Tibial artery (tissue), 4 donors: ENCODE measurements at regions not wholly inside any gene's neighbourhood (a gene's known extent, or its start where the extent isn't known, plus 50 kb on each side); places are given as distances from the start of the nearest gene placed in this dataset.

Source experiments
- DNase-seq, 2 donors: peaks; one replicate each; pipeline ENCODE4 v3.0.0-alpha.2; 2019
- H3K27ac ChIP-seq, 2 donors: fragments of 200-600 bp; sonication (generic) in 1 of 2; 1 replicate in 1 of 2; 2 replicates in 1 of 2; pipeline ENCODE4 v1.5.1; 2018 to 2019; ENCODE audit warnings: mild to moderate bottlenecking in 1 of 2
- H3K27me3 ChIP-seq, 2 donors: fragments of 200-600 bp; sonication (generic) in 1 of 2; one replicate each; pipeline versions ENCODE4 v1.5.1 to v1.6.0; 2016 to 2019
- H3K36me3 ChIP-seq, 3 donors: fragments of 200-600 bp; sonication (generic) in 2 of 3; one replicate each; pipeline ENCODE4 v1.5.1; 2016 to 2019; ENCODE audit warnings: mild to moderate bottlenecking in 2 of 3
- H3K4me1 ChIP-seq, 4 donors: fragments of 200-600 bp; sonication (generic) in 2 of 4; 1 replicate in 3 of 4; 2 replicates in 1 of 4; pipeline ENCODE4 v1.5.1; 2016 to 2019
- H3K4me3 ChIP-seq, 2 donors: fragments of 200-600 bp; sonication (generic) in 1 of 2; 1 replicate in 1 of 2; 2 replicates in 1 of 2; pipeline ENCODE4 v1.5.1; 2018 to 2019; ENCODE audit warnings: mild to moderate bottlenecking in 2 of 2
- H3K9me3 ChIP-seq, 3 donors: fragments of 200-600 bp; sonication (generic) in 1 of 3; one replicate each; pipeline ENCODE4 v1.5.1; 2016 to 2019
- CTCF ChIP-seq, 2 experiments: fragments of 200-600 bp in 1 of 2; fragments of 450-650 bp in 1 of 2; IDR thresholded peaks; one replicate each; pipeline ENCODE4 v1.5.1; 2017 to 2019; ENCODE audit warnings: antibody characterized with exemption in 2 of 2, mild to moderate bottlenecking in 1 of 2, moderate library complexity in 1 of 2
- intact Hi-C: fragments of 100-400 bp; cut with DNase I; formaldehyde crosslinking; loops from one replicate; pipeline ENCODE4 v1.15.0; 2023; ENCODE audit warnings: low total_unique reads

- Histone ChIP-seq H3K9me3 (no peaks in the 10 kb centered on the region), H3K27ac (no peak overlapping the region), H3K4me1 (no peaks in the 10 kb centered on the region), H3K4me3 (no peak overlapping the region), H3K27me3 (peaks cover 0 to 9% of the 10 kb centered on the region in 2 donors), H3K36me3 (no peaks in the 10 kb centered on the region)
- intact Hi-C loops = no loop called here
- no peak for TF ChIP-seq CTCF (IDR thresholded peaks at IDR 0.05)
- no peak for DNase-seq
These were observed 151.5 kb downstream of the AACS start for GRCh38 chr12:125216756-125217155.

- DNase-seq = no peak
- intact Hi-C loops = no loop called here
- no peak for TF ChIP-seq CTCF (IDR thresholded peaks at IDR 0.05)
These were observed 152.1 kb downstream of the AACS start for GRCh38 chr12:125217308-125217707.

GRCh38 chr12:125218952-125219351, 153.7 kb downstream of the AACS start:
- Histone ChIP-seq H3K9me3 (no peaks in the 10 kb centered on the region), H3K4me3 (no peak overlapping the region), H3K27ac (no peak overlapping the region), H3K36me3 (no peaks in the 10 kb centered on the region), H3K27me3 (peaks cover 0 to 9% of the 10 kb centered on the region in 2 donors), H3K4me1 (no peaks in the 10 kb centered on the region)
- intact Hi-C loops = no loop called here
- no peak for DNase-seq
- TF ChIP-seq CTCF (IDR thresholded peaks at IDR 0.05) = no peak

More at GRCh38 chr12:125217308-125217707, 152.1 kb downstream of the AACS start:
- Histone ChIP-seq H3K36me3 (no peaks in the 10 kb centered on the region), H3K27ac (no peak overlapping the region), H3K27me3 (peaks cover 0 to 9% of the 10 kb centered on the region in 2 donors), H3K4me1 (no peaks in the 10 kb centered on the region), H3K4me3 (no peak overlapping the region), H3K9me3 (no peaks in the 10 kb centered on the region)

GRCh38 chr12:125220404-125221273, 155.4 kb downstream of the AACS start:
- no peaks in the 10 kb centered on the region for H3K4me1 ChIP-seq
- H3K4me3 ChIP-seq = no peak overlapping the region
- no peak for DNase-seq
- intact Hi-C loops = no loop called here
- no peak for TF ChIP-seq CTCF (IDR thresholded peaks at IDR 0.05)
- no peaks in the 10 kb centered on the region for H3K36me3 ChIP-seq
- H3K27ac ChIP-seq = no peak overlapping the region
- H3K27me3 ChIP-seq = peaks cover 0 to 9% of the 10 kb centered on the region in 2 donors
- H3K9me3 ChIP-seq = no peaks in the 10 kb centered on the region

GRCh38 chr12:125221602-125222001, 156.4 kb downstream of the AACS start:
- Histone ChIP-seq H3K9me3 (no peaks in the 10 kb centered on the region), H3K36me3 (no peaks in the 10 kb centered on the region), H3K27ac (no peak overlapping the region), H3K27me3 (peaks cover 0 to 9% of the 10 kb centered on the region in 2 donors), H3K4me3 (no peak overlapping the region), H3K4me1 (no peaks in the 10 kb centered on the region)
- intact Hi-C loops = no loop called here
- no peak for DNase-seq
- no peak for TF ChIP-seq CTCF (IDR thresholded peaks at IDR 0.05)
